Testis (tissue), 2 donors: ENCODE measurements at regions not wholly inside any gene's neighbourhood (a gene's known extent, or its start where the extent isn't known, plus 50 kb on each side); places are given as distances from the start of the nearest gene placed in this dataset.

Experiments used
- DNase-seq: peaks from one replicate; pipeline ENCODE4 v3.0.0-alpha.2; 2019
- H3K27ac ChIP-seq, 2 donors: fragments of 200-600 bp; sonication (generic); one replicate each; pipeline ENCODE4 v1.5.1; 2019
- H3K27me3 ChIP-seq: fragments of 200-600 bp; sonication (generic); one replicate; pipeline ENCODE4 v1.5.1; 2019
- H3K36me3 ChIP-seq: fragments of 200-600 bp; sonication (generic); one replicate; pipeline ENCODE4 v1.5.1; 2017; ENCODE audit warnings: low read depth; ENCODE audit errors: missing control alignments
- H3K4me1 ChIP-seq: fragments of 200-600 bp; sonication (generic); one replicate; pipeline ENCODE4 v1.5.1; 2019
- H3K4me3 ChIP-seq, 2 donors: fragments of 200-600 bp; sonication (generic); one replicate each; pipeline ENCODE4 v1.5.1; 2017 to 2019
- H3K9me3 ChIP-seq: fragments of 200-600 bp; sonication (generic); one replicate; pipeline ENCODE4 v1.5.1; 2017
- POLR2A ChIP-seq: fragments of 450-650 bp; IDR thresholded peaks from one replicate; pipeline ENCODE4 v1.6.1; 2017; ENCODE audit warnings: antibody characterized with exemption, mild to moderate bottlenecking, moderate library complexity
- WGBS, 2 donors: methylation state at CpG; one replicate each; pipeline ENCODE4 v1.1.5; 2018; 5-methylcytosine and 5-hydroxymethylcytosine counted together
- intact Hi-C: fragments of 100-400 bp; cut with DNase I; formaldehyde crosslinking; loops from one replicate; pipeline ENCODE4 v1.15.1; 2023; ENCODE audit warnings: low total_unique reads
- TF ChIP-seq, protein P1 (sequence below), 3 experiments: fragments of 450-650 bp in 2 of 3; fragments of 200-600 bp in 1 of 3; sonication (generic) in 1 of 3; IDR thresholded peaks; one replicate each; pipeline ENCODE4 v1.5.1; 2016 to 2019; ENCODE audit warnings: antibody characterized with exemption in 3 of 3, mild to moderate bottlenecking in 2 of 3, moderate library complexity in 1 of 3

DNA sequence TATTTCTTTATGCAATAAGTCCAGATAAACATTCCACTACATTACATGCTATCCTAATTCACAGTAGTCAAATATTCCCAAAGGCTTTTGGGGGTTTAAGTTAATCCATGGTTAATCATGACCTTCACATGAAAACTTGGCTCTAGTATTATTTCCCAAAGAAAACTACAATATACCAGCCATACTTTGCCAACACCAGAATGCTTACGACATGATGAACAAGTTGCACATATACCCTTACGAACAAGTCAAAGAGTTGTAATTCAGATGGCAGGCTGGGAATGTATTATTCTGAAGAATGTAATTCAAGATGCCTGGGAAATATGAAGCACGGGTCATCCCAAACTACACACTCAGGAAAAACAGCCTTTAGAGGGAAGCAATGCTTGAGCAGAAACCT is 499.6 kb downstream of the PPARGC1A start:
- DNase-seq: no peak
- no peaks in the 10 kb centered on the region for H3K36me3 ChIP-seq
- 92 to 95% methylated on average over 3 of the region's 3 CpGs for WGBS, 2 donors
- TF ChIP-seq POLR2A: no peak
- TF ChIP-seq, protein P1, sequence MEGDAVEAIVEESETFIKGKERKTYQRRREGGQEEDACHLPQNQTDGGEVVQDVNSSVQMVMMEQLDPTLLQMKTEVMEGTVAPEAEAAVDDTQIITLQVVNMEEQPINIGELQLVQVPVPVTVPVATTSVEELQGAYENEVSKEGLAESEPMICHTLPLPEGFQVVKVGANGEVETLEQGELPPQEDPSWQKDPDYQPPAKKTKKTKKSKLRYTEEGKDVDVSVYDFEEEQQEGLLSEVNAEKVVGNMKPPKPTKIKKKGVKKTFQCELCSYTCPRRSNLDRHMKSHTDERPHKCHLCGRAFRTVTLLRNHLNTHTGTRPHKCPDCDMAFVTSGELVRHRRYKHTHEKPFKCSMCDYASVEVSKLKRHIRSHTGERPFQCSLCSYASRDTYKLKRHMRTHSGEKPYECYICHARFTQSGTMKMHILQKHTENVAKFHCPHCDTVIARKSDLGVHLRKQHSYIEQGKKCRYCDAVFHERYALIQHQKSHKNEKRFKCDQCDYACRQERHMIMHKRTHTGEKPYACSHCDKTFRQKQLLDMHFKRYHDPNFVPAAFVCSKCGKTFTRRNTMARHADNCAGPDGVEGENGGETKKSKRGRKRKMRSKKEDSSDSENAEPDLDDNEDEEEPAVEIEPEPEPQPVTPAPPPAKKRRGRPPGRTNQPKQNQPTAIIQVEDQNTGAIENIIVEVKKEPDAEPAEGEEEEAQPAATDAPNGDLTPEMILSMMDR (IDR thresholded peaks at IDR 0.05): no peak
- intact Hi-C loops: no loop called here
- H3K27ac ChIP-seq: no peak overlapping the region
- H3K4me1 ChIP-seq: no peaks in the 10 kb centered on the region
- H3K27me3 ChIP-seq: no peaks in the 10 kb centered on the region
- H3K9me3 ChIP-seq: no peaks in the 10 kb centered on the region
- H3K4me3 ChIP-seq: no peak overlapping the region

DNA sequence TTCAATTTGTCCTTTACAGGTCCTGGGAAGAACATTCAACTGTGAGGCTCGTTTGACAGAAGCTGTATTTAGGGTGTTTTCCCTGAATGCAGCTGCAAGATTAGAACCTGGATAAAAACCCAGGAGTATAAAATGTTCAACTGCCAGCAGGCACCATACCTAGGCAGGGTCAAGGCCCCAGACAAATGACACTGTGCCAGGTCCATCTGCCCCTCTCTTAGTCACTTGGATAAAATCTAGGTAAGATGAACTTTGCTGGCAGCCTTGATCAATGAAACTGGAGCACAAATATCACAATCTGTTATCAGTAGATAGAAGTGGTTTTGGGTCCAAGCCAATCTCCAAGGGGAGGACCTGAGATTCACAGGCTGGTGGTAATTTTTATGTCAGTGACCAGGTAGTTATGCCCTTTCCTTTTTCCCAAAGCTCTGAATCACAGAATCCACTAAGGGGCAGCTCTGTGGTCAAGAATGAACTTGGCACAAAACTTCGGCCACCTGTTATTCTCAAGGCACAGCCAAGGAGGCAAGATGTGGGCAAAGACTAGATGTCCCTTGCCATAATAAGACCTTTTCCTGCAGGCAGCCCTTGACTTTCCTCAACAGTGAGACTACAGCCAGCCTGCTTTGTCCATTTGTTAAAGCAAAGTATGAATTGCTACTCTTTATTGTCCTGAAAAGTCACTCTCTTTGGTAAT is 501.0 kb downstream of the PPARGC1A start:
- no peak overlapping the region for H3K27ac ChIP-seq
- H3K4me1 ChIP-seq: no peaks in the 10 kb centered on the region
- 53 to 78% methylated on average over 2 of the region's 2 CpGs for WGBS, 2 donors
- no peaks in the 10 kb centered on the region for H3K36me3 ChIP-seq
- no peak for TF ChIP-seq POLR2A
- TF ChIP-seq, protein P1 (IDR thresholded peaks at IDR 0.05): no peak
- H3K9me3 ChIP-seq: no peaks in the 10 kb centered on the region
- intact Hi-C loops: no loop called here
- DNase-seq: no peak
- no peaks in the 10 kb centered on the region for H3K27me3 ChIP-seq
- no peak overlapping the region for H3K4me3 ChIP-seq

DNA sequence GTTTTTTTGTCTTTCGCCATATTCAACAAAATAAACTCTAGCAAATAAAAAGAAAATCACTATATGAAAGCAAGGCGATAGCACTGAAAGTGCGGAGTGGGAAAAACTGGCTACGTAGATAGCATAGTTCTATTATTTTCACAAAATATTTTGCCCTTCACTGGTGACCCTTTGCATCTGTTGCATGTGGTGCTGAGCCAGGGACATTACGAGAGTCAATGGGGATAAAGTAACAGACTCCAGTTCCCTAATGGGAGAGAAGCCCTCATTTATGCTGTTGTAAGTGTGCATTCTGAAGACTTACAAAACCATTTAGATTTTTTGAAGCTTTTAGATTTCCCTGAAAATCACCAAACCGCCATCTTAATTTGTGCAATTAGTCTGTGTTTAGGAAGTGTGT is 501.6 kb downstream of the PPARGC1A start:
- Histone ChIP-seq H3K36me3 (no peaks in the 10 kb centered on the region), H3K27me3 (no peaks in the 10 kb centered on the region), H3K4me3 (no peak overlapping the region), H3K4me1 (no peaks in the 10 kb centered on the region), H3K27ac (no peak overlapping the region), H3K9me3 (no peaks in the 10 kb centered on the region)
- WGBS, 2 donors: 62 to 71% methylated on average over 6 of the region's 6 CpGs
- intact Hi-C loops: no loop called here
- no peak for DNase-seq
- TF ChIP-seq POLR2A: no peak
- TF ChIP-seq, protein P1 (IDR thresholded peaks at IDR 0.05): no peak

DNA sequence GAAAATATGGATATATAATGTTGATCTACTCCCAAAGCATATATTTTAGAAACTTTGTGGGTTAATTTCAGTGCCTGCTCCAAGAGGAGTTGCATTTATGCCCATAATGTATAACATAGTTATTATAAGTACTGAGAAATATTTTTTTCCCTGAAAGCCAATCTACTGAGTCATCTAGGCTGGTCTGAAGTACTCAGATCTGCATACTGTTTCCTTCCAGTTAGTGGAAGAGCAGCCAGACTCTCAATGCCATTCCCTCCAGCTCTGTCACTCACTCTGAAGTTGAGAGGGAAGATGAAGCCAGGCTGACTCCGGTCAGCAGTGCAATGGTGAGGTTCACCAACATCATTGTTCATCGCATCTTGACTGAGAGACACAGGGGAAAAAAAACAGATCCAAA is 505.1 kb downstream of the PPARGC1A start:
- no peaks in the 10 kb centered on the region for H3K27me3 ChIP-seq
- no peaks in the 10 kb centered on the region for H3K9me3 ChIP-seq
- DNase-seq: no peak
- H3K4me1 ChIP-seq: no peaks in the 10 kb centered on the region
- no peak overlapping the region for H3K27ac ChIP-seq
- intact Hi-C loops: no loop called here
- H3K4me3 ChIP-seq: no peak overlapping the region
- H3K36me3 ChIP-seq: no peaks in the 10 kb centered on the region
- TF ChIP-seq, protein P1 (IDR thresholded peaks at IDR 0.05): no peak
- TF ChIP-seq POLR2A: no peak
- WGBS, 2 donors: 95 to 100% methylated on average over 2 of the region's 2 CpGs

DNA sequence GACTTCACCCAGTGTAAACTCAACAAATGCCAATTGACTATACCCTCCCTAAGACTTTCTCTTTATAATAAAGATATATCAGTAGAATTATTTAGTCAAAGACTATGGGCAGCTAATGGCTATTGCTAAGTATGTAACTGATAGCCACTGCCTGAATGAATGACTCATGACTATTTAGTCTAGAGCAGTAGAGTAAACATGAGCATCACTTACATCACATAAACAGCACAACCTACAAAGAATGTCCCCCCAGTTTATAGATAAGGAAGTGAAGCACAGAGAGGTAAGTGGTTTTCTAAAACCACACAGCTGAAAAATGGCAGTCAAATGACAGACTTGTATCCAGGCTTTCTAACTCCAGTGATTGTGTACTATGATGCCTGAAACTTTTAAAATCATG is 507.0 kb downstream of the PPARGC1A start:
- intact Hi-C loops: no loop called here
- H3K4me1 ChIP-seq: no peaks in the 10 kb centered on the region
- H3K27me3 ChIP-seq: no peaks in the 10 kb centered on the region
- no peak overlapping the region for H3K4me3 ChIP-seq
- H3K27ac ChIP-seq: no peak overlapping the region
- H3K36me3 ChIP-seq: no peaks in the 10 kb centered on the region
- TF ChIP-seq POLR2A: no peak
- TF ChIP-seq, protein P1 (IDR thresholded peaks at IDR 0.05): no peak
- no peaks in the 10 kb centered on the region for H3K9me3 ChIP-seq
- no peak for DNase-seq
